ENCODE measurements at regions not wholly inside any gene's neighbourhood (a gene's known extent, or its start where the extent isn't known, plus 50 kb on each side); places are given as distances from the start of the nearest gene placed in this dataset.

- Histone ChIP-seq H3K4me1 (ENCODE audit: control insufficient read depth in 5 of 5, insufficient read depth in 5 of 5, low read length in 5 of 5) (no peaks in the 10 kb centered on the region), H3K27ac (ENCODE audit: low read depth in 1 of 2, low read length in 1 of 2) (no peak overlapping the region), H3K4me3 (no peak overlapping the region), H3K9me3 (ENCODE audit: control insufficient read depth in 4 of 4, insufficient read depth in 3 of 4, low read length in 3 of 4) (no peaks in the 10 kb centered on the region), H3K27me3 (ENCODE audit: control insufficient read depth in 3 of 3, insufficient read depth in 3 of 3, low read length in 2 of 3) (no peaks in the 10 kb centered on the region), H3K36me3 (ENCODE audit: control insufficient read depth in 4 of 4, insufficient read depth in 4 of 4, low read length in 4 of 4) (no peaks in the 10 kb centered on the region), H3K9ac (ENCODE audit: insufficient read depth in 1 of 2, low read length in 2 of 2) (no peak overlapping the region)
- no peak for ATAC-seq (ENCODE audit: insufficient read depth, low FRiP score)
- 86 to 87% methylated on average over 2 of the region's 2 CpGs for WGBS, 2 donors
- DNase-seq = no peak
- no peak for TF ChIP-seq CTCF (IDR thresholded peaks at IDR 0.05; ENCODE audit: control extremely low read depth, extremely low read depth)
Observed at GRCh38 chr2:225787497-225787896, 388.0 kb downstream of the NYAP2 start.

GRCh38 chr2:225781991-225782390 is 382.5 kb downstream of the NYAP2 start:
- Histone ChIP-seq H3K4me3 (no peak overlapping the region), H3K36me3 (ENCODE audit: control insufficient read depth in 4 of 4, insufficient read depth in 4 of 4, low read length in 4 of 4) (no peaks in the 10 kb centered on the region), H3K27me3 (ENCODE audit: control insufficient read depth in 3 of 3, insufficient read depth in 3 of 3, low read length in 2 of 3) (no peaks in the 10 kb centered on the region), H3K27ac (ENCODE audit: low read depth in 1 of 2, low read length in 1 of 2) (no peak overlapping the region), H3K4me1 (ENCODE audit: control insufficient read depth in 5 of 5, insufficient read depth in 5 of 5, low read length in 5 of 5) (no peaks in the 10 kb centered on the region), H3K9ac (ENCODE audit: insufficient read depth in 1 of 2, low read length in 2 of 2) (no peak overlapping the region), H3K9me3 (ENCODE audit: control insufficient read depth in 4 of 4, insufficient read depth in 3 of 4, low read length in 3 of 4) (no peaks in the 10 kb centered on the region)
- no peak for TF ChIP-seq CTCF (IDR thresholded peaks at IDR 0.05; ENCODE audit: control extremely low read depth, extremely low read depth)
- DNase-seq = no peak
- 85 to 91% methylated on average over 2 of the region's 2 CpGs for WGBS, 2 donors
- ATAC-seq (ENCODE audit: insufficient read depth, low FRiP score) = no peak

GRCh38 chr2:225781145-225781544 is 381.6 kb downstream of the NYAP2 start:
- Histone ChIP-seq H3K36me3 (ENCODE audit: control insufficient read depth in 4 of 4, insufficient read depth in 4 of 4, low read length in 4 of 4) (no peaks in the 10 kb centered on the region), H3K4me1 (ENCODE audit: control insufficient read depth in 5 of 5, insufficient read depth in 5 of 5, low read length in 5 of 5) (peaks cover 0 to 5% (median 0%) of the 10 kb centered on the region in 5 donors), H3K9ac (ENCODE audit: insufficient read depth in 1 of 2, low read length in 2 of 2) (no peak overlapping the region), H3K27me3 (ENCODE audit: control insufficient read depth in 3 of 3, insufficient read depth in 3 of 3, low read length in 2 of 3) (no peaks in the 10 kb centered on the region), H3K27ac (ENCODE audit: low read depth in 1 of 2, low read length in 1 of 2) (no peak overlapping the region), H3K9me3 (ENCODE audit: control insufficient read depth in 4 of 4, insufficient read depth in 3 of 4, low read length in 3 of 4) (no peaks in the 10 kb centered on the region), H3K4me3 (no peak overlapping the region)
- TF ChIP-seq CTCF (IDR thresholded peaks at IDR 0.05; ENCODE audit: control extremely low read depth, extremely low read depth) = no peak
- DNase-seq (no peak), ATAC-seq (ENCODE audit: insufficient read depth, low FRiP score) (no peak)
- WGBS, 2 donors = 90 to 96% methylated on average over 2 of the region's 2 CpGs

- WGBS, 2 donors = 88 to 93% methylated on average over 1 of the region's 1 CpG
- ATAC-seq (ENCODE audit: insufficient read depth, low FRiP score) = no peak
- no peak overlapping the region for H3K9ac ChIP-seq (ENCODE audit: insufficient read depth in 1 of 2, low read length in 2 of 2)
- H3K27ac ChIP-seq (ENCODE audit: low read depth in 1 of 2, low read length in 1 of 2) = no peak overlapping the region
- peaks cover 0 to 5% (median 0%) of the 10 kb centered on the region in 5 donors for H3K4me1 ChIP-seq (ENCODE audit: control insufficient read depth in 5 of 5, insufficient read depth in 5 of 5, low read length in 5 of 5)
- no peaks in the 10 kb centered on the region for H3K36me3 ChIP-seq (ENCODE audit: control insufficient read depth in 4 of 4, insufficient read depth in 4 of 4, low read length in 4 of 4)
- TF ChIP-seq CTCF (IDR thresholded peaks at IDR 0.05; ENCODE audit: control extremely low read depth, extremely low read depth) = no peak
- no peaks in the 10 kb centered on the region for H3K27me3 ChIP-seq (ENCODE audit: control insufficient read depth in 3 of 3, insufficient read depth in 3 of 3, low read length in 2 of 3)
- no peak for DNase-seq
- peaks cover 0 to 4% (median 0%) of the 10 kb centered on the region in 4 donors for H3K9me3 ChIP-seq (ENCODE audit: control insufficient read depth in 4 of 4, insufficient read depth in 3 of 4, low read length in 3 of 4)
- H3K4me3 ChIP-seq = no peak overlapping the region
Observed at GRCh38 chr2:225779829-225780228, 380.3 kb downstream of the NYAP2 start.

Measured in lung (tissue), 11 donors.